Neural cell (in vitro differentiated cells): ENCODE measurements at regions not wholly inside any gene's neighbourhood (a gene's known extent, or its start where the extent isn't known, plus 50 kb on each side); places are given as distances from the start of the nearest gene placed in this dataset.
A peak's percentile ranks its signal among the peaks of the same experiment; 100 is the strongest.

Experiments
- CTCF ChIP-seq: fragments of 450-650 bp; IDR thresholded peaks from 2 replicates; pipeline ENCODE4 v1.5.1; 2014; ENCODE audit warnings: antibody characterized with exemption, mild to moderate bottlenecking, moderate library complexity; ENCODE audit not compliant: poor library complexity, severe bottlenecking
- POLR2AphosphoS5 ChIP-seq: IDR thresholded peaks from 2 replicates; pipeline ENCODE4 v1.6.1; 2012

- TF ChIP-seq CTCF (no peak), POLR2AphosphoS5 (peak; percentile 81)
Observed at GRCh38 chr18:29741461-29741860, 1301.1 kb downstream of the DSC3 start.
